Sigmoid colon (tissue), 4 donors: ENCODE measurements at regions not wholly inside any gene's neighbourhood (a gene's known extent, or its start where the extent isn't known, plus 50 kb on each side); places are given as distances from the start of the nearest gene placed in this dataset.

ENCODE experiments used
- EP300 ChIP-seq, 4 donors: sonication (generic); formaldehyde crosslinking; IDR thresholded peaks; one replicate each; pipeline ENCODE4 v1.6.1; 2017; ENCODE audit warnings: antibody characterized with exemption in 4 of 4
- POLR2A ChIP-seq, 2 donors: fragments of 450-650 bp; IDR thresholded peaks; one replicate each; pipeline ENCODE4 v1.6.1; 2016; ENCODE audit warnings: antibody characterized with exemption in 2 of 2, mild to moderate bottlenecking in 2 of 2, moderate library complexity in 2 of 2
- TF ChIP-seq, protein P1 (sequence below), 4 experiments: fragments of 450-650 bp in 3 of 4; fragments of 200-600 bp in 1 of 4; IDR thresholded peaks; one replicate each; pipeline ENCODE4 v1.5.1; 2016 to 2019; ENCODE audit warnings: antibody characterized with exemption in 4 of 4, mild to moderate bottlenecking in 3 of 4, moderate library complexity in 2 of 4

DNA sequence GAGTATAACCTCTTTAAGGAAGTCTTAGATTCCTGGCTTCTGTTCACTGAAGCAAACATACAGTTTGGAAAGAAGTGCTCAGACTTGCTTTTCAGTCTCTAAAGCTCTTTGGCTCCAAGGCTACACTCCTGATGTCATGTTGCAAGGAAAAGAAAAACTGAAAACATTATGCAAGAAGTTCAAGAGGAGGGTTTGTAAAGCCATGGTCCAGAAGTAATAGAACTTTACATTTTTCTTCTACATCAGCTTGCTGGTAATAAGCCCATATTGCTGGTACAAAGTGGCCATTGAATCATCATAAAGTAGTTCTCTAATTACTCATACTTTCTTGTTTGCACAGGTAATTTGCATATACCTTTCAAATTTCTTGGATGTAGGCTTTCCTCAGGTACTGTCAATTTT is 83.6 kb downstream of the BBS10 start:
- TF ChIP-seq, protein P1, sequence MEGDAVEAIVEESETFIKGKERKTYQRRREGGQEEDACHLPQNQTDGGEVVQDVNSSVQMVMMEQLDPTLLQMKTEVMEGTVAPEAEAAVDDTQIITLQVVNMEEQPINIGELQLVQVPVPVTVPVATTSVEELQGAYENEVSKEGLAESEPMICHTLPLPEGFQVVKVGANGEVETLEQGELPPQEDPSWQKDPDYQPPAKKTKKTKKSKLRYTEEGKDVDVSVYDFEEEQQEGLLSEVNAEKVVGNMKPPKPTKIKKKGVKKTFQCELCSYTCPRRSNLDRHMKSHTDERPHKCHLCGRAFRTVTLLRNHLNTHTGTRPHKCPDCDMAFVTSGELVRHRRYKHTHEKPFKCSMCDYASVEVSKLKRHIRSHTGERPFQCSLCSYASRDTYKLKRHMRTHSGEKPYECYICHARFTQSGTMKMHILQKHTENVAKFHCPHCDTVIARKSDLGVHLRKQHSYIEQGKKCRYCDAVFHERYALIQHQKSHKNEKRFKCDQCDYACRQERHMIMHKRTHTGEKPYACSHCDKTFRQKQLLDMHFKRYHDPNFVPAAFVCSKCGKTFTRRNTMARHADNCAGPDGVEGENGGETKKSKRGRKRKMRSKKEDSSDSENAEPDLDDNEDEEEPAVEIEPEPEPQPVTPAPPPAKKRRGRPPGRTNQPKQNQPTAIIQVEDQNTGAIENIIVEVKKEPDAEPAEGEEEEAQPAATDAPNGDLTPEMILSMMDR (IDR thresholded peaks at IDR 0.05), result no peak
- TF ChIP-seq POLR2A (IDR thresholded peaks at IDR 0.05) (no peak), EP300 (IDR thresholded peaks at IDR 0.05) (no peak)
